ENCODE measurements at regions not wholly inside any gene's neighbourhood (a gene's known extent, or its start where the extent isn't known, plus 50 kb on each side); places are given as distances from the start of the nearest gene placed in this dataset.

GRCh38 chr5:75839547-75839946 is 122.3 kb upstream of the POC5 start:
- no peak overlapping the region for H3K27ac ChIP-seq (replicated peaks)
- no peak overlapping the region for H3K4me3 ChIP-seq (replicated peaks; ENCODE audit: insufficient read depth, low read length)

GRCh38 chr5:75837258-75837841 is 120.1 kb upstream of the POC5 start:
- H3K27ac ChIP-seq (replicated peaks): no peak overlapping the region
- no peak overlapping the region for H3K4me3 ChIP-seq (replicated peaks; ENCODE audit: insufficient read depth, low read length)
- TF ChIP-seq CTCF (IDR thresholded peaks at IDR 0.05; ENCODE audit: insufficient read depth, low read length) (no peak), GABPA (IDR thresholded peaks at IDR 0.05; ENCODE audit: low read depth) (no peak), POLR2AphosphoS5 (IDR thresholded peaks at IDR 0.05; ENCODE audit: low read depth) (no peak)
- no peak for DNase-seq (ENCODE audit: low read depth in 1 of 2, low spot score in 1 of 2)
- no peaks in the 10 kb centered on the region for H3K27me3 ChIP-seq (ENCODE audit: insufficient read depth, poor library complexity, severe bottlenecking)

More at GRCh38 chr5:75839547-75839946, 122.3 kb upstream of the POC5 start:
- TF ChIP-seq GABPA (IDR thresholded peaks at IDR 0.05; ENCODE audit: low read depth) (no peak), SPI1 (IDR thresholded peaks at IDR 0.05; ENCODE audit: borderline replicate concordance, low read depth) (no peak), POLR2AphosphoS5 (IDR thresholded peaks at IDR 0.05; ENCODE audit: low read depth) (no peak), CTCF (IDR thresholded peaks at IDR 0.05; ENCODE audit: insufficient read depth, low read length) (no peak), REST (IDR thresholded peaks at IDR 0.05; ENCODE audit: insufficient replicate concordance, low read depth) (no peak)
- H3K27me3 ChIP-seq (ENCODE audit: insufficient read depth, poor library complexity, severe bottlenecking): no peaks in the 10 kb centered on the region
- DNase-seq (ENCODE audit: low read depth in 1 of 2, low spot score in 1 of 2): no peak

- Histone ChIP-seq H3K27ac (replicated peaks) (no peak overlapping the region), H3K4me3 (replicated peaks; ENCODE audit: insufficient read depth, low read length) (no peak overlapping the region), H3K27me3 (ENCODE audit: insufficient read depth, poor library complexity, severe bottlenecking) (no peaks in the 10 kb centered on the region)
- TF ChIP-seq CTCF (IDR thresholded peaks at IDR 0.05; ENCODE audit: insufficient read depth, low read length) (no peak), GABPA (IDR thresholded peaks at IDR 0.05; ENCODE audit: low read depth) (no peak), REST (IDR thresholded peaks at IDR 0.05; ENCODE audit: insufficient replicate concordance, low read depth) (no peak), POLR2AphosphoS5 (IDR thresholded peaks at IDR 0.05; ENCODE audit: low read depth) (no peak), SPI1 (IDR thresholded peaks at IDR 0.05; ENCODE audit: borderline replicate concordance, low read depth) (no peak)
- no peak for DNase-seq (ENCODE audit: low read depth in 1 of 2, low spot score in 1 of 2)
Observed at GRCh38 chr5:75831561-75831960, 114.3 kb upstream of the POC5 start.

- no peak for TF ChIP-seq CTCF (IDR thresholded peaks at IDR 0.05; ENCODE audit: insufficient read depth, low read length)
- Histone ChIP-seq H3K4me3 (replicated peaks; ENCODE audit: insufficient read depth, low read length) (no peak overlapping the region), H3K27me3 (ENCODE audit: insufficient read depth, poor library complexity, severe bottlenecking) (no peaks in the 10 kb centered on the region), H3K27ac (replicated peaks) (no peak overlapping the region)
- no peak for DNase-seq (ENCODE audit: low read depth in 1 of 2, low spot score in 1 of 2)
Observed at GRCh38 chr5:75828029-75828428, 110.8 kb upstream of the POC5 start.

Data from HL-60 (cell line).